GM12878 (cell line): ENCODE measurements at regions not wholly inside any gene's neighbourhood (a gene's known extent, or its start where the extent isn't known, plus 50 kb on each side); places are given as distances from the start of the nearest gene placed in this dataset.

ENCODE experiments used
- ATAC-seq: fragments of 200-7000 bp; cut with Tn5 transposase; 3 replicates; pipeline ENCODE4 v1.9.1; 2020; ENCODE audit warnings: mild to moderate bottlenecking, moderate library complexity
- BruUV-seq: library from RNA; stranded (reverse); fragments of 400-500 nt; replicated peaks from 2 replicates; lab custom pipeline; 2021; lab: Mats Ljungman, UMichigan
- CTCF ChIA-PET: fragments of 300-600 bp; sonication (Branson Sonifier 250); formaldehyde crosslinking; extraction: SDS; loops from one replicate; lab custom pipeline; 2021; ENCODE audit warnings: inconsistent platforms; lab: Yijun Ruan, JAX
- POLR2A ChIA-PET: fragments of 350-600 bp; formaldehyde crosslinking; extraction: SDS; loops from one replicate; lab custom pipeline; 2021; ENCODE audit warnings: inconsistent platforms; lab: Charles Lee
- RAD21 ChIA-PET: fragments of 300-600 bp; sonication (Branson Sonifier 250); formaldehyde crosslinking; loops from one replicate; lab custom pipeline; 2023; ENCODE audit warnings: antibody characterized with exemption; ENCODE audit not compliant: unreplicated experiment; lab: Charles Lee
- SMC1A ChIA-PET: fragments of 300-600 bp; sonication (Branson Sonifier 250); formaldehyde crosslinking; loops from one replicate; lab custom pipeline; 2023; ENCODE audit not compliant: unreplicated experiment, uncharacterized antibody; lab: Charles Lee
- DNase-seq: peaks from one replicate; pipeline ENCODE4 v3.0.0-alpha.2; 2011; ENCODE audit warnings: low read depth, low spot score
- FAIRE-seq: peaks from 3 replicates; lab custom pipeline; 2011; peaks lifted over from hg19 to GRCh38; lab: Jason Lieb, UNC
- H2AFZ ChIP-seq: 2 replicates; pipeline ENCODE4 v1.6.0; 2011; ENCODE audit warnings: low read depth, low read length, control low read depth; ENCODE audit not compliant: control insufficient read depth
- H3K27ac ChIP-seq: 2 replicates; pipeline ENCODE4 v1.5.1; 2011; ENCODE audit warnings: control low read depth; ENCODE audit not compliant: control insufficient read depth, insufficient read depth
- H3K27me3 ChIP-seq, 2 experiments: replicated peaks in 1 of 2; 2 replicates each; pipeline versions ENCODE4 v1.6.0 to v1.6.1; 2011; ENCODE audit warnings: low read length in 1 of 2; ENCODE audit not compliant: control insufficient read depth in 2 of 2, insufficient read depth in 2 of 2
- H3K36me3 ChIP-seq, 2 experiments: 2 replicates each; pipeline ENCODE4 v1.5.1; 2011; ENCODE audit warnings: low read length in 1 of 2; ENCODE audit not compliant: control insufficient read depth in 2 of 2, insufficient read depth in 2 of 2
- H3K4me1 ChIP-seq: 2 replicates; pipeline ENCODE4 v1.6.1; 2011; ENCODE audit warnings: mild to moderate bottlenecking, low read length, moderate library complexity, mixed read lengths; ENCODE audit not compliant: control insufficient read depth, insufficient read depth
- H3K4me2 ChIP-seq: 2 replicates; pipeline ENCODE4 v1.6.0; 2011; ENCODE audit warnings: control low read depth; ENCODE audit not compliant: control insufficient read depth, insufficient read depth
- H3K4me3 ChIP-seq: fragments of 200-600 bp; sonication (generic); 2 replicates; pipeline ENCODE4 v1.5.1; 2016
- H3K79me2 ChIP-seq: 2 replicates; pipeline ENCODE4 v1.6.0; 2011; ENCODE audit warnings: low read length; ENCODE audit not compliant: control insufficient read depth, insufficient read depth
- H3K9ac ChIP-seq: 2 replicates; pipeline ENCODE4 v1.8.0; 2011; ENCODE audit warnings: low read length, control low read depth, mixed read lengths; ENCODE audit not compliant: control insufficient read depth, insufficient read depth
- H3K9me3 ChIP-seq: replicated peaks from 3 replicates; pipeline ENCODE4 v1.5.1; 2011; ENCODE audit warnings: mild to moderate bottlenecking, low read length; ENCODE audit not compliant: control insufficient read depth, insufficient read depth
- H4K20me1 ChIP-seq: 2 replicates; pipeline ENCODE4 v1.6.0; 2011; ENCODE audit not compliant: control insufficient read depth, insufficient read depth
- EED ChIP-seq: sonication (generic); IDR thresholded peaks from 2 replicates; pipeline ENCODE4 v1.6.1; 2016; ENCODE audit warnings: antibody characterized with exemption, low read depth
- ESRRA ChIP-seq: IDR thresholded peaks from 2 replicates; pipeline ENCODE4 v1.6.1; 2012; ENCODE audit warnings: mild to moderate bottlenecking, low read length, improper control_type of control experiment
- IKZF2 ChIP-seq, 2 experiments: fragments of 450-650 bp; IDR thresholded peaks; 2 replicates each; pipeline ENCODE4 v1.6.1; 2017; ENCODE audit warnings: mild to moderate bottlenecking in 2 of 2, moderate library complexity in 2 of 2
- NFYB ChIP-seq: IDR thresholded peaks from 2 replicates; pipeline ENCODE4 v1.6.1; 2011; ENCODE audit warnings: low read depth, mild to moderate bottlenecking, low read length, improper control_type of control experiment, moderate library complexity; ENCODE audit not compliant: insufficient read depth
- PKNOX1 ChIP-seq: fragments of 450-650 bp; IDR thresholded peaks from 2 replicates; pipeline ENCODE4 v1.6.1; 2016; ENCODE audit warnings: mild to moderate bottlenecking
- STAT3 ChIP-seq: IDR thresholded peaks from 2 replicates; pipeline ENCODE4 v1.6.1; 2011; ENCODE audit warnings: low read depth, low read length, improper control_type of control experiment
- SUPT20H ChIP-seq: IDR thresholded peaks from 2 replicates; pipeline ENCODE4 v1.6.1; 2011; ENCODE audit warnings: low read depth, mild to moderate bottlenecking, low read length, moderate library complexity, borderline replicate concordance; ENCODE audit not compliant: control insufficient read depth
- USF1 ChIP-seq: IDR thresholded peaks from 2 replicates; pipeline ENCODE4 v1.6.1; 2011; ENCODE audit warnings: borderline replicate concordance, low read depth, mild to moderate bottlenecking, moderate library complexity, mixed read lengths, low read length; ENCODE audit not compliant: insufficient read depth; ENCODE audit errors: extremely low read length
- USF2 ChIP-seq: IDR thresholded peaks from 2 replicates; pipeline ENCODE4 v1.6.1; 2011; ENCODE audit warnings: low read depth, low read length, improper control_type of control experiment, borderline replicate concordance
- WRNIP1 ChIP-seq: IDR thresholded peaks from 2 replicates; pipeline ENCODE4 v1.6.1; 2011; ENCODE audit warnings: low read depth, low read length, improper control_type of control experiment, borderline replicate concordance
- ZBTB4 ChIP-seq: fragments of 450-650 bp; formaldehyde crosslinking; IDR thresholded peaks from 2 replicates; pipeline ENCODE4 v1.4.0; 2022; ENCODE audit warnings: mild to moderate bottlenecking, moderate library complexity
- ZNF622 ChIP-seq: fragments of 450-650 bp; IDR thresholded peaks from 2 replicates; pipeline ENCODE4 v1.6.1; 2017; ENCODE audit warnings: mild to moderate bottlenecking, inconsistent platforms
- ZNF687 ChIP-seq: fragments of 450-650 bp; IDR thresholded peaks from 2 replicates; pipeline ENCODE4 v1.6.1; 2017; ENCODE audit warnings: mild to moderate bottlenecking, moderate library complexity
- WGBS: methylation state at CpG from one replicate; pipeline ENCODE4 v1.1.6; 2016; ENCODE audit warnings: low lambda C conversion rate; ENCODE audit not compliant: insufficient replicate concordance, insufficient coverage; ENCODE audit errors: missing lambda C conversion rate; 5-methylcytosine and 5-hydroxymethylcytosine counted together
- in situ Hi-C: fragments of 300-500 bp; cut with MboI; formaldehyde crosslinking; loops from 9 replicates; pipeline ENCODE4 v1.14.3; 2018; ENCODE audit warnings: mixed read lengths
- intact Hi-C: fragments of 100-400 bp; cut with micrococcal nuclease; formaldehyde crosslinking; loops from one replicate; pipeline ENCODE4 v1.14.2; 2022; ENCODE audit not compliant: unreplicated experiment

- no peak for ATAC-seq
- no peak overlapping the region for H3K4me2 ChIP-seq
- in situ Hi-C loops (no loop called here), intact Hi-C loops (no loop called here)
- H3K4me1 ChIP-seq, result no peaks in the 10 kb centered on the region
- no peak overlapping the region for H3K9ac ChIP-seq
- DNase-seq, result no peak
- 34% methylated on average over 4 of the region's 4 CpGs for WGBS
- BruUV-seq, result no TSS peak
- ChIA-PET RAD21 (no interaction called here), CTCF (no interaction called here), POLR2A (no interaction called here), SMC1A (no interaction called here)
- H3K27me3 ChIP-seq, result no peaks in the 10 kb centered on the region
- no peaks in the 10 kb centered on the region for H3K79me2 ChIP-seq
- H3K27ac ChIP-seq, result no peak overlapping the region
- H3K36me3 ChIP-seq, result no peaks in the 10 kb centered on the region
- no peaks in the 10 kb centered on the region for H4K20me1 ChIP-seq
- H3K4me3 ChIP-seq, result no peak overlapping the region
- H3K9me3 ChIP-seq, result no peaks in the 10 kb centered on the region
- no peak overlapping the region for H2AFZ ChIP-seq
- FAIRE-seq, result no peak
- TF ChIP-seq USF2 (no peak), ZBTB4 (CRISPR knock-in tag) (no peak), IKZF2 (IDR thresholded peaks at IDR 0.05) (no peak), PKNOX1 (no peak), ZNF687 (no peak), EED (no peak), ESRRA (no peak), NFYB (no peak), SUPT20H (no peak), WRNIP1 (no peak), USF1 (no peak), STAT3 (no peak), ZNF622 (no peak)
These were observed 337.8 kb downstream of the THBS2 start for GRCh38 chr6:168915855-168916254.
